MCF 10A (cell line): ENCODE measurements at regions not wholly inside any gene's neighbourhood (a gene's known extent, or its start where the extent isn't known, plus 50 kb on each side); places are given as distances from the start of the nearest gene placed in this dataset.

ENCODE experiments used
- BruUV-seq: library from RNA; stranded (reverse); fragments of 400-500 nt; replicated peaks from 2 replicates; lab custom pipeline; 2021; lab: Mats Ljungman, UMichigan
- CTCF ChIA-PET: fragments of 300-600 bp; sonication (Branson Sonifier 250); formaldehyde crosslinking; extraction: SDS; loops from one replicate; lab custom pipeline; 2021; ENCODE audit warnings: antibody characterized with exemption, inconsistent platforms; lab: Yijun Ruan, JAX
- POLR2A ChIA-PET: fragments of 300-600, 350-650 bp; sonication (Branson Sonifier 250); formaldehyde crosslinking; extraction: SDS; loops from one replicate; lab custom pipeline; 2020; ENCODE audit warnings: antibody characterized with exemption, inconsistent platforms; lab: Yijun Ruan, JAX
- DNase-seq: peaks from one replicate; pipeline ENCODE4 v3.0.0-alpha.2; 2018; ENCODE audit not compliant: unreplicated experiment
- H3K27ac Mint-ChIP-seq: one replicate; pipeline ENCODE4 v1.8.0; 2022; ENCODE audit warnings: mild to moderate bottlenecking, low read depth, mixed read lengths; ENCODE audit not compliant: unreplicated experiment
- H3K27me3 Mint-ChIP-seq: one replicate; pipeline ENCODE4 v1.8.0; 2022; ENCODE audit warnings: mixed read lengths; ENCODE audit not compliant: insufficient read depth, unreplicated experiment
- H3K36me3 Mint-ChIP-seq: one replicate; pipeline ENCODE4 v1.8.0; 2022; ENCODE audit warnings: mild to moderate bottlenecking, moderate library complexity, mixed read lengths; ENCODE audit not compliant: insufficient read depth, unreplicated experiment
- H3K4me1 Mint-ChIP-seq: one replicate; pipeline ENCODE4 v1.8.0; 2022; ENCODE audit warnings: mixed read lengths; ENCODE audit not compliant: insufficient read depth, unreplicated experiment
- H3K4me3 Mint-ChIP-seq: one replicate; pipeline ENCODE4 v1.8.0; 2022; ENCODE audit warnings: mild to moderate bottlenecking, moderate library complexity, mixed read lengths; ENCODE audit not compliant: unreplicated experiment
- H3K9me3 Mint-ChIP-seq: one replicate; pipeline ENCODE4 v1.8.0; 2022; ENCODE audit warnings: mixed read lengths; ENCODE audit not compliant: unreplicated experiment
- intact Hi-C: fragments of 100-400 bp; cut with micrococcal nuclease; formaldehyde crosslinking; loops from 2 replicates; pipeline ENCODE4 v1.14.1; 2022
- TF ChIP-seq, protein P1 (sequence below): fragments of 200-600 bp; IDR thresholded peaks from one replicate; pipeline ENCODE4 v1.8.0; 2022; ENCODE audit warnings: antibody characterized with exemption, mild to moderate bottlenecking; ENCODE audit not compliant: unreplicated experiment

DNA sequence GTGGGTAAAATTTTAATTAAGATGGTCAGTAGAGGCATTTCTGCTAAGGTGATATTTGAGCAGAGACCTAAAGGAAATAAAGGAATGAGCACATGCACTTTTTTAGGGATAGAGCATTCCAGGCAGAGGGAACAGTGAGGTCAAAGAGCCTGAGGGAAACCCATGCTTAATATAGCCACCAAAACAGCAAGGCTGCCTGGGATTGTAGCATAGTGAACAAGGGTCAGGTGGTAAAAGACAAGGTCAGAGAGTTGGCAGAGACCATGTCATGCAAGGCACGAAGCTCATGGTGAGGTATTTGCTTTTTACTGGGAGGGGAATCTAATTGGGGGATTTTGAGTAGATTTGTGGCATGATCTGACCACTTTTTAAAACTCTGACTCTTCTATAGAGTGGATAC lies 344.6 kb upstream of the LRRC7 start:
- no peaks in the 10 kb centered on the region for H3K36me3 Mint-ChIP-seq
- no TSS peak for BruUV-seq

DNA sequence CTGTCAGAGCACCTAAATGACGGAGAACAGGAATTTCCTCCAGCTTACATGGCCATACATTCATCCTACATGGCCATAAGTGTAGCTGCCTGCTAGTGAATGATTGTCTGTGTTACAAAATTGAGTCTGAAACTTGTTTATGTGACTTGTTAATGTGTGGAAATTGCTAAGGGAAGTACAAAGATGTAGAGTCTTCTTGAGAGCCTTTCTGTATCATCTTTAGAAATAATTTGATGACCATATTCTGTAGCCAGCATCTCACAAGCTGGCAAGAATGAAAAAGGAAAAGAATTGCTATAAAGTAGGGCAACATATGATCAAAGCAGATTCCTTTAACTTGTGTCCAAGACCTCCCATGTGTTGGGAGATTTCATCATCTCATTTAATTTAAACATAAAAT lies 339.2 kb upstream of the LRRC7 start:
- Mint-ChIP-seq H3K27ac (no peak overlapping the region), H3K9me3 (no peaks in the 10 kb centered on the region), H3K27me3 (no peaks in the 10 kb centered on the region), H3K36me3 (no peaks in the 10 kb centered on the region), H3K4me1 (no peaks in the 10 kb centered on the region), H3K4me3 (no peak overlapping the region)
- intact Hi-C loops, result no loop called here
- TF ChIP-seq, protein P1, sequence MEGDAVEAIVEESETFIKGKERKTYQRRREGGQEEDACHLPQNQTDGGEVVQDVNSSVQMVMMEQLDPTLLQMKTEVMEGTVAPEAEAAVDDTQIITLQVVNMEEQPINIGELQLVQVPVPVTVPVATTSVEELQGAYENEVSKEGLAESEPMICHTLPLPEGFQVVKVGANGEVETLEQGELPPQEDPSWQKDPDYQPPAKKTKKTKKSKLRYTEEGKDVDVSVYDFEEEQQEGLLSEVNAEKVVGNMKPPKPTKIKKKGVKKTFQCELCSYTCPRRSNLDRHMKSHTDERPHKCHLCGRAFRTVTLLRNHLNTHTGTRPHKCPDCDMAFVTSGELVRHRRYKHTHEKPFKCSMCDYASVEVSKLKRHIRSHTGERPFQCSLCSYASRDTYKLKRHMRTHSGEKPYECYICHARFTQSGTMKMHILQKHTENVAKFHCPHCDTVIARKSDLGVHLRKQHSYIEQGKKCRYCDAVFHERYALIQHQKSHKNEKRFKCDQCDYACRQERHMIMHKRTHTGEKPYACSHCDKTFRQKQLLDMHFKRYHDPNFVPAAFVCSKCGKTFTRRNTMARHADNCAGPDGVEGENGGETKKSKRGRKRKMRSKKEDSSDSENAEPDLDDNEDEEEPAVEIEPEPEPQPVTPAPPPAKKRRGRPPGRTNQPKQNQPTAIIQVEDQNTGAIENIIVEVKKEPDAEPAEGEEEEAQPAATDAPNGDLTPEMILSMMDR, result no peak
- no peak for DNase-seq
- POLR2A ChIA-PET, result no interaction called here
- no TSS peak for BruUV-seq
- CTCF ChIA-PET, result no interaction called here

More for the DNA sequence above, 344.6 kb upstream of the LRRC7 start:
- Mint-ChIP-seq H3K27me3 (no peaks in the 10 kb centered on the region), H3K4me1 (no peaks in the 10 kb centered on the region), H3K9me3 (no peaks in the 10 kb centered on the region), H3K27ac (no peak overlapping the region), H3K4me3 (no peak overlapping the region)
- TF ChIP-seq, protein P1, result no peak
- DNase-seq, result no peak
- ChIA-PET CTCF (interaction anchor here (0.6 kb wide), 1 partner anchor 310 kb away, joined by 3 read pairs; no protein-coding TSS in a partner anchor), POLR2A (interaction anchor here (0.6 kb wide), 1 partner anchor 636 kb away, joined by 3 read pairs; no protein-coding TSS in a partner anchor)
- intact Hi-C loops, result no loop called here

DNA sequence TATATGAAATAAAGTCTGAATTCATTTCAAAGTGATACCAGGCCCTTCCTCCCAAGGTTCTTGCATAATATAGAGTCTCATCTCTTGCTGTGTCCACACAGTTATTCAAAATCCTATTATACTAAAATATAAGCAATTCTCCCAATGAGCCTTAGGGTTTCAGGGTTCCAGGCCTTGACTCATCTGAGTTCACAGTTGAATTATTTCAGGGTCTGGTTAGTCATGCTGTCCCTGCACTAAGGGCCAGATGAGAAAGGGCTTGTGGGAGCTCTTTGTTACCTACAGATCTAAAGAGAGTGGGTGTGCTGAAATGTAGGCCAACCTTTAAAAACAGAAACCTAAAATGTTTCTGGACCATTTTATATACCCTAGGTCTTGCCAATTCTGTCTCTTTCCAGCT lies 337.5 kb upstream of the LRRC7 start:
- TF ChIP-seq, protein P1, result no peak
- BruUV-seq, result no TSS peak
- Mint-ChIP-seq H3K36me3 (no peaks in the 10 kb centered on the region), H3K4me1 (no peaks in the 10 kb centered on the region), H3K4me3 (no peak overlapping the region), H3K27me3 (no peaks in the 10 kb centered on the region), H3K9me3 (no peaks in the 10 kb centered on the region), H3K27ac (no peak overlapping the region)
- intact Hi-C loops, result no loop called here
- ChIA-PET CTCF (interaction anchor here (0.6 kb wide), 1 partner anchor 41 kb away, joined by 3 read pairs; no protein-coding TSS in a partner anchor), POLR2A (no interaction called here)
- DNase-seq, result no peak

DNA sequence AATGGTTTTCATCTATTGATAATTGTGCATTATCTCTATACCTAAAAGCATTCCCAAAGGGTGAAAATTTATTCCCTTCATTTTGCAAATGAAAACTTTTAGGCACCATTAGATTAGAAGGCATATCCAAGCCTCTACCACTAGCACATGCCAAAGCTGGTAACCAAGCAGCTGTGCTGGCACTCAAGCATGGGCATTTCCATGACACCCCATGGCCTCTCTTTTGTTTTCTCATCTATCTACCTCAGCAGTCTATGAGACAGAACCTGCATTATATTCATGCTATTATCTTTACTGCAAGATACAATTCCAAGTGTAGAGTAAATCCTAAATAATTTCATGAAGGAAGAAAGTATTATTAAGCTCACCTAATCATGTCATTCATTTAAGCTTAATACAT lies 334.3 kb upstream of the LRRC7 start:
- Mint-ChIP-seq H3K27ac (no peak overlapping the region), H3K27me3 (no peaks in the 10 kb centered on the region), H3K36me3 (no peaks in the 10 kb centered on the region), H3K9me3 (no peaks in the 10 kb centered on the region), H3K4me3 (no peak overlapping the region), H3K4me1 (no peaks in the 10 kb centered on the region)
- CTCF ChIA-PET, result interaction anchor here (0.7 kb wide), 1 partner anchor 326 kb away, joined by 3 read pairs; no protein-coding TSS in a partner anchor
- TF ChIP-seq, protein P1, result no peak
- DNase-seq, result no peak
- POLR2A ChIA-PET, result no interaction called here
- no TSS peak for BruUV-seq
- intact Hi-C loops, result no loop called here
